ENCODE measurements at regions not wholly inside any gene's neighbourhood (a gene's known extent, or its start where the extent isn't known, plus 50 kb on each side); places are given as distances from the start of the nearest gene placed in this dataset.
"Not testable (repeated sequence)": the region's sequence is repeated elsewhere in the genome, so short reads cannot be mapped to it uniquely, and the experiment has no call there.

DNA sequence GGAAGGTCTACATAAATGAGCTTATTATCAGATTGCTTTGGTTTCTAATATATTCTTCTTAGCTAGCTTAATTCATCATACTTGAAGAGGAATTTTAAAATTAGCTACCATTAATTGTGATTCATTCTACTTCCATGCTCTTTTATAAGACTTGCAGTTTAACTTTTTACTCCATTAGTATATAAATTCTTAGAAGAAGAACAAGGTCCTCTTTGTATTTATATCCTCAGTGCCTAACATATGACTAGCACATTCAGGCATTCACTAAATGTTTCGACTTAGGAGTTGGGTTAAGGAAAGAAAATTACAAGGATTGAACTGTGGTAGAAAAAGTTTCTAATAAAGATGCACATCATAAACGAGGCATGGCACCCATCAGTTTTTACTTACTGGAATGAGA, 1135.5 kb downstream of the JRKL start:
- H3K4me1 Mint-ChIP-seq = no peaks in the 10 kb centered on the region
- no peak overlapping the region for H3K4me3 Mint-ChIP-seq
- no peaks in the 10 kb centered on the region for H3K27me3 Mint-ChIP-seq
- H3K4me1 ChIP-seq (ENCODE audit: control insufficient read depth, insufficient read depth, low read length, poor library complexity, severe bottlenecking) = no peaks in the 10 kb centered on the region
- H3K9me3 ChIP-seq (ENCODE audit: control insufficient read depth in 2 of 2, low read length in 2 of 2) = peaks cover 0 to 4% of the 10 kb centered on the region in 2 experiments
- H3K27ac Mint-ChIP-seq = no peak overlapping the region
- H3K27ac ChIP-seq (ENCODE audit: insufficient read depth, low read length, poor library complexity, severe bottlenecking) = no peak overlapping the region
- no peak overlapping the region for H3K4me3 ChIP-seq (ENCODE audit: low read depth, low read length)
- ATAC-seq (ENCODE audit: low read depth in 2 of 2) (no peak), DNase-seq (no peak)
- H3K27me3 ChIP-seq (ENCODE audit: control insufficient read depth, insufficient read depth, low read length) = no peaks in the 10 kb centered on the region
- H3K36me3 ChIP-seq (ENCODE audit: control insufficient read depth, insufficient read depth, low read length) = no peaks in the 10 kb centered on the region
- peaks cover 2 to 19% (median 6%) of the 10 kb centered on the region in 7 donors for H3K9me3 Mint-ChIP-seq
- H3K36me3 Mint-ChIP-seq = no peaks in the 10 kb centered on the region

DNA sequence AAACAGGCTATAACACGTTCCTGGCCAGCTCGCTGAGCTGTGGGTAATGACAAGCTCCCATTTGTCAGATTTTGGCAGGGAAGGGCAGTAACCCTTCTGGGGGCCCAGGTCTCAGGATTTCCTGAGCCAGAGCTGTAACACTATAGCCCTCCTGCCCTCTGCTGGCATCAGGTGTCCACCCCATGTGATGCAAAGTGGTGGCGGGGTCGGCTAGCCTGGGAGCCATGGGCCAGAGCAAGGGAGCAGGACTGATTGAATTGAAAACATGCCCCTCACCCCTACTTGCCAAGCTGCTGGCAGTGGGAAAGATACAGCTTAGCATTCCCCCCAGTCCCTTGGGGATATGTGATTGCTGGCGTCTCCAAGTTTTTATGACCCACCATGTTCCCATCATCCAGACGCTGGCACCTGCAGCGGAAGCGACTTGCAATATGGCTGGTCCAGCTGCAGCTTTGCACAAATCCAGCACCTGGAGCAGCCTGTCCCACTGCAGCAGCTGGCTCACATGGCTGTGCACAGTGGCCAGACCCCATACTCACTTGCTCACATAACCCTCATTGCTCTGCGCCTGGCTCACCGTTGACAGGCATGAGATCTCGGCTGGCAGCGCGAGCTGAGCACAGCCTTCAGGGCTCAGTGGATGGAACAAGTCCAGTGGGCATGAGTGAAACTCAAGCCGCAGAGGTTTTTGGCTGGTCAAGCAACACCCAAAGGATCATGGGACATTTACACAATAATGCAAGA, 1147.8 kb downstream of the JRKL start:
- Histone ChIP-seq H3K4me3 (ENCODE audit: low read depth, low read length) (no peak overlapping the region), H3K27me3 (ENCODE audit: control insufficient read depth, insufficient read depth, low read length) (no peaks in the 10 kb centered on the region), H3K9me3 (ENCODE audit: control insufficient read depth in 2 of 2, low read length in 2 of 2) (no peaks in the 10 kb centered on the region), H3K27ac (ENCODE audit: insufficient read depth, low read length, poor library complexity, severe bottlenecking) (no peak overlapping the region), H3K36me3 (ENCODE audit: control insufficient read depth, insufficient read depth, low read length) (no peaks in the 10 kb centered on the region), H3K4me1 (ENCODE audit: control insufficient read depth, insufficient read depth, low read length, poor library complexity, severe bottlenecking) (no peaks in the 10 kb centered on the region)
- DNase-seq = no peak
- H3K27ac Mint-ChIP-seq = no peak overlapping the region
- H3K4me3 Mint-ChIP-seq = no peak overlapping the region
- H3K9me3 Mint-ChIP-seq = peaks cover 0 to 9% (median 6%) of the 10 kb centered on the region in 7 donors
- no peak for ATAC-seq (ENCODE audit: low read depth in 2 of 2)
- no peaks in the 10 kb centered on the region for H3K36me3 Mint-ChIP-seq
- H3K4me1 Mint-ChIP-seq = no peaks in the 10 kb centered on the region
- no peaks in the 10 kb centered on the region for H3K27me3 Mint-ChIP-seq

DNA sequence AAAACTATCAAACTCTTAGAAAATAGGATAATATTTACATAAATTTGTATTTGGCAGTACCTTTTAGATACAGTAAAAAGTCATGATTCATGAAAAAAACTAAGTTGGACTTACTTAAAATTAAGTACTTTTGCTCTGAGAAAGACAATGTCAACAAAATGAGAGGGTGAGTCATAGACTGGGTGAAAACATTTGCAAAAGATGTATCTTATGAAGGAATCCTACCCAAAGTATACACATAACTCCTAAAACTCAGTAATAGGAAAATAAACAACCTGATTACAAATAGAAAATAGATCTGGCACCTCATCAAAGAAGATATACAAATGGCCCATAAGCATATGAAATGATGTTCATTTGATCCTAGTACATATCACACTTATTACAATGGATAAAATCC, 1154.6 kb downstream of the JRKL start:
- ATAC-seq (ENCODE audit: low read depth in 2 of 2) (no peak), DNase-seq (no peak)
- no peaks in the 10 kb centered on the region for H3K36me3 ChIP-seq (ENCODE audit: control insufficient read depth, insufficient read depth, low read length)
- H3K4me3 Mint-ChIP-seq = no peak overlapping the region
- H3K9me3 Mint-ChIP-seq = peaks cover 2 to 28% (median 6%) of the 10 kb centered on the region in 7 donors
- no peaks in the 10 kb centered on the region for H3K4me1 Mint-ChIP-seq
- H3K27me3 Mint-ChIP-seq = no peaks in the 10 kb centered on the region
- H3K4me1 ChIP-seq (ENCODE audit: control insufficient read depth, insufficient read depth, low read length, poor library complexity, severe bottlenecking) = no peaks in the 10 kb centered on the region
- no peak overlapping the region for H3K27ac Mint-ChIP-seq
- H3K4me3 ChIP-seq (ENCODE audit: low read depth, low read length) = no peak overlapping the region
- no peak overlapping the region for H3K27ac ChIP-seq (ENCODE audit: insufficient read depth, low read length, poor library complexity, severe bottlenecking)
- no peaks in the 10 kb centered on the region for H3K36me3 Mint-ChIP-seq
- H3K9me3 ChIP-seq (ENCODE audit: control insufficient read depth in 2 of 2, low read length in 2 of 2) = no peaks in the 10 kb centered on the region
- H3K27me3 ChIP-seq (ENCODE audit: control insufficient read depth, insufficient read depth, low read length) = no peaks in the 10 kb centered on the region

DNA sequence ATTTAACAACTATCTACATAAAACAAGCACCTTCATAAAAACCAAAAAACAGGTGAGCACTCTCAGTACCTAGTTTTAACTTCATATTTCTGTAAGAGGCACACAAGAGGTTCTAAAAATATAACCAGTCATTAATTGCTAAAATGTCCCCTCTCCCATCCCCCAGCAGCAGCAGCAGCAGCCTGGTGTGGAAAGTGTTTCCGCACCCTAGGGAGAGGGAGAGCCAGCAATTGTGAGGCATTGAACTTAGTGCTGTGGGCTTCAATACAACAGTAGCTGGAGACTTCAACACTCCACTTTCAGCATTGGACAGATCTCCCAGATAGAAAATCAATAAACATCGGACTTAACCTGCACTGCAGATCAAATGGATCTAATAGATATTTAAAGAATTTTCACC, 1158.5 kb downstream of the JRKL start:
- Histone ChIP-seq H3K9me3 (ENCODE audit: control insufficient read depth in 2 of 2, low read length in 2 of 2) (no peaks in the 10 kb centered on the region), H3K27ac (ENCODE audit: insufficient read depth, low read length, poor library complexity, severe bottlenecking) (no peak overlapping the region), H3K27me3 (ENCODE audit: control insufficient read depth, insufficient read depth, low read length) (no peaks in the 10 kb centered on the region), H3K4me3 (ENCODE audit: low read depth, low read length) (no peak overlapping the region), H3K36me3 (ENCODE audit: control insufficient read depth, insufficient read depth, low read length) (no peaks in the 10 kb centered on the region), H3K4me1 (ENCODE audit: control insufficient read depth, insufficient read depth, low read length, poor library complexity, severe bottlenecking) (no peaks in the 10 kb centered on the region)
- H3K9me3 Mint-ChIP-seq = peaks cover 0 to 29% (median 2%) of the 10 kb centered on the region in 7 donors
- no peaks in the 10 kb centered on the region for H3K4me1 Mint-ChIP-seq
- no peak overlapping the region for H3K27ac Mint-ChIP-seq
- H3K27me3 Mint-ChIP-seq = no peaks in the 10 kb centered on the region
- H3K4me3 Mint-ChIP-seq = no peak overlapping the region
- DNase-seq (no peak), ATAC-seq (ENCODE audit: low read depth in 2 of 2) (no peak)
- no peaks in the 10 kb centered on the region for H3K36me3 Mint-ChIP-seq

DNA sequence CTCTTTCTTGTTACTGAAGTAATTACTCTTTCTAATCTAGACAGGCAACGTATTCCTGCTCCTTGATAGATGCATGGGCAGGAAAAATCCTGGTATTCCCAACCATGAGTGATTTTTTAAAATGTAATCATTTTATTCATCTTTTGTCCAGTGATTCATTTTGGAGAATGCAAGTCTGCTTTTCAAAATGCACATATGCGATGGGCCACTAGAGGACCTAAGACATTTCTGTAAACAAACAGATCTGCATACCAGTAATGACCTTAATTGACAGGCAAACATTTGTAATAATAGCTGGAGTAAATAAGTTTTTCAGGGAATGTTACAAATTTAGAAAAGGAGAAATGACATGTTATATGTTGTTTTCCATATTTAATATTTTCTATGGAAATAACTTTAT, 1167.6 kb downstream of the JRKL start:
- Mint-ChIP-seq H3K27ac (no peak overlapping the region), H3K4me3 (no peak overlapping the region), H3K9me3 (peaks cover 0 to 18% (median 6%) of the 10 kb centered on the region in 7 donors), H3K36me3 (no peaks in the 10 kb centered on the region), H3K27me3 (no peaks in the 10 kb centered on the region), H3K4me1 (no peaks in the 10 kb centered on the region)
- Histone ChIP-seq H3K4me3 (ENCODE audit: low read depth, low read length) (no peak overlapping the region), H3K4me1 (ENCODE audit: control insufficient read depth, insufficient read depth, low read length, poor library complexity, severe bottlenecking) (no peaks in the 10 kb centered on the region), H3K9me3 (ENCODE audit: control insufficient read depth in 2 of 2, low read length in 2 of 2) (no peaks in the 10 kb centered on the region), H3K27me3 (ENCODE audit: control insufficient read depth, insufficient read depth, low read length) (no peaks in the 10 kb centered on the region), H3K27ac (ENCODE audit: insufficient read depth, low read length, poor library complexity, severe bottlenecking) (no peak overlapping the region), H3K36me3 (ENCODE audit: control insufficient read depth, insufficient read depth, low read length) (no peaks in the 10 kb centered on the region)
- ATAC-seq (ENCODE audit: low read depth in 2 of 2) (no peak), DNase-seq (no peak)

DNA sequence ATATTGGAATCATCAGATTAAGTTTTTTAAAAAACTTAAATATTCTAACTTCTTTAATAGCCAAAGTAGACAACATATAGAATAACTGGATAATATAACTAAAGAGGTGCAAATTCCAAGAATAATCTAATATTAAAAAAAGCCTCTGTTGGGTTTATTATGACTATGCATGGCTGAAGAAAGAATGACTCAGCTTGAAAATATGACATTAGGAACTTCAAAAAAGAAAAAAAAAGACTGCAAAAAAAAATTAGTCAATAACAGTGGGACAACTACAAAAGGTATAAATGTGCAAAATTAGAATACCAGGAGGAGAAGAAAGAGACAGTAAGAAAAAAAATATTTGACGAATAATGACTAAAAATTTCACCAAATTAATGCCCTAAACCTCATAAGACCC, 1178.0 kb downstream of the JRKL start:
- Histone ChIP-seq H3K36me3 (ENCODE audit: control insufficient read depth, insufficient read depth, low read length) (no peaks in the 10 kb centered on the region), H3K27ac (ENCODE audit: insufficient read depth, low read length, poor library complexity, severe bottlenecking) (no peak overlapping the region), H3K4me1 (ENCODE audit: control insufficient read depth, insufficient read depth, low read length, poor library complexity, severe bottlenecking) (no peaks in the 10 kb centered on the region), H3K9me3 (ENCODE audit: control insufficient read depth in 2 of 2, low read length in 2 of 2) (peaks cover 7% of the 10 kb centered on the region in 2 experiments), H3K27me3 (ENCODE audit: control insufficient read depth, insufficient read depth, low read length) (no peaks in the 10 kb centered on the region), H3K4me3 (ENCODE audit: low read depth, low read length) (no peak overlapping the region)
- H3K4me1 Mint-ChIP-seq = peaks cover 0 to 4% (median 0%) of the 10 kb centered on the region in 4 donors
- H3K27ac Mint-ChIP-seq = no peak overlapping the region
- H3K27me3 Mint-ChIP-seq = no peaks in the 10 kb centered on the region
- ATAC-seq (ENCODE audit: low read depth in 2 of 2) = no peak
- peaks cover 6 to 23% (median 13%) of the 10 kb centered on the region in 7 donors for H3K9me3 Mint-ChIP-seq
- no peak for DNase-seq
- no peaks in the 10 kb centered on the region for H3K36me3 Mint-ChIP-seq
- H3K4me3 Mint-ChIP-seq = no peak overlapping the region

DNA sequence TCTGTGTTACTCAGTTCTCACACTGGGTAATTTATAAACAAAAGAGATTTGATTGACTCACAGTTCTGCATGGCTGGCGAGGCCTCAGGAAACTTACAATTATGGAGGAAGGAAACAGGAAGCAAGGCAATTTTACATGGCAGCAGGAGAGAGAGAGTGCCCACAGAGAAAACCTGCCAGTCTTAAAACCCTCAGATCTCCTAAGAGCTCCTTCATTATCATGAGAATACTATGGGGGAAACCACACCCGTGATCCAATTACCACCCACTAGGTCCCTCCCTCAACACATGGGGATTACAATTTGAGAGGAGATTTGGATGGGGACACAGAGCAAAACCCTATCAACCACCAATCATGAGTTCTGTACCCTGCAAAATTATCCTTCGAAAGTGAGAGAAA, 1180.8 kb downstream of the JRKL start:
- DNase-seq (no peak), ATAC-seq (ENCODE audit: low read depth in 2 of 2) (no peak)
- no peaks in the 10 kb centered on the region for H3K36me3 ChIP-seq (ENCODE audit: control insufficient read depth, insufficient read depth, low read length)
- H3K27me3 ChIP-seq (ENCODE audit: control insufficient read depth, insufficient read depth, low read length) = no peaks in the 10 kb centered on the region
- peaks cover 0 to 4% (median 0%) of the 10 kb centered on the region in 4 donors for H3K4me1 Mint-ChIP-seq
- H3K4me3 Mint-ChIP-seq = no peak overlapping the region
- H3K9me3 Mint-ChIP-seq = peaks cover 6 to 20% (median 15%) of the 10 kb centered on the region in 7 donors
- no peaks in the 10 kb centered on the region for H3K36me3 Mint-ChIP-seq
- H3K9me3 ChIP-seq (ENCODE audit: control insufficient read depth in 2 of 2, low read length in 2 of 2) = peaks cover 7% of the 10 kb centered on the region in 2 experiments
- no peak overlapping the region for H3K27ac Mint-ChIP-seq
- H3K4me1 ChIP-seq (ENCODE audit: control insufficient read depth, insufficient read depth, low read length, poor library complexity, severe bottlenecking) = no peaks in the 10 kb centered on the region
- H3K27ac ChIP-seq (ENCODE audit: insufficient read depth, low read length, poor library complexity, severe bottlenecking) = no peak overlapping the region
- H3K27me3 Mint-ChIP-seq = no peaks in the 10 kb centered on the region
- no peak overlapping the region for H3K4me3 ChIP-seq (ENCODE audit: low read depth, low read length)

DNA sequence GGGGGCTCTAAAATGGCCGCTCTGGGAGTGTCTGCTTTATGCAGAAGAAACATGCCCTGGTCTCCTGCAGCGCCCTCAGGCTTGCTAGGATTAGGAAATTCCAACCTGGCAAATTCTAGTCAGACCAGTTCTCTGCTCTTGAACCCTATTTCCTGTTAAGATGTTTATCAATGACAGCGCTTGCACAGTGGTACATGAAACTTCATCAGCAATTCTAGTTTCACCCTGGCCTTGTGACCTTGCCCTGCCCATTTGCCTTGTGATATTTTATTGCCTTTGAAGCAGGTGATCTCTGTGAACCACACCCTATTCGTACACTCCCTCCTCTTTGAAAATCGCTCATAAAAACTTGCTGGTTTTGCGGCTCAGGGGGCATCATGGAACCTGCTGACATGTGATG, 1184.0 kb downstream of the JRKL start:
- not testable (repeated sequence) for DNase-seq; H3K4me1 Mint-ChIP-seq; H3K4me3 Mint-ChIP-seq; H3K36me3 Mint-ChIP-seq; H3K27ac ChIP-seq (ENCODE audit: insufficient read depth, low read length, poor library complexity, severe bottlenecking); H3K4me3 ChIP-seq (ENCODE audit: low read depth, low read length); H3K36me3 ChIP-seq (ENCODE audit: control insufficient read depth, insufficient read depth, low read length); H3K9me3 ChIP-seq (ENCODE audit: control insufficient read depth in 2 of 2, low read length in 2 of 2); ATAC-seq (ENCODE audit: low read depth in 2 of 2); H3K27me3 Mint-ChIP-seq; H3K27me3 ChIP-seq (ENCODE audit: control insufficient read depth, insufficient read depth, low read length); H3K4me1 ChIP-seq (ENCODE audit: control insufficient read depth, insufficient read depth, low read length, poor library complexity, severe bottlenecking)
- Mint-ChIP-seq H3K9me3 (peaks cover 0 to 12% (median 6%) of the 10 kb centered on the region in 7 donors), H3K27ac (peak overlapping the region in 1 of 3 donors; percentile 71)
